ENCODE measurements at regions not wholly inside any gene's neighbourhood (a gene's known extent, or its start where the extent isn't known, plus 50 kb on each side); places are given as distances from the start of the nearest gene placed in this dataset.

DNA sequence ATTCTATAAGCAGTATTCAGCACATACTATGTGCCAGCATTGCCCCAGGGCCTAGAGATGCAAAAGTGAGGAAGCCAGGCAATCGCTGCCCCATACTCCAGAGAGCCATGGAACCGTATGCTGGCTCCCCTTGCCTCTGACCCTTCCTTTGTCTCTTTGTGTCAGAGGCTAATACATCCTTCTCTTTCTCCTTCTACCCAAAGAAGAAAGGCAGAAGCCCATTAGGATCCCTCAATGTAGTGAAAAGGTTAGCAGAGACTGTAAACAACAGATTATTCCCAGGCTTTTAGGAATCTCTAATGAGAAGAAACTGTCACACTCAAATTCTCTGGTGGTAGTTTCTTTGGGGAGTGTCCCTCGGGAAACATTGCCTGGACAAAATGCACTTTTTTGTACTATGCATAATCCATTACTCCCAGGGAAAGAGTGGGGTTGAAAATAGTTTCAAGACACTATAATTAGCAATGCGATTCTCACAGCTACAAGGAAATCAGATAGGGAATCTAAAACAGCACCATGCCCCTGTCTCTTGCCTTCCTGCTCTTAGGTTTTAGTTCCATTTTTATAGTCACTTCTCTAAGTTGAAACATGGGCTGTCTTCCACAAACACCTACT, 325.2 kb upstream of the CNR1 start:
- Mint-ChIP-seq H3K36me3 (no peaks in the 10 kb centered on the region), H3K27ac (no peak overlapping the region), H3K9me3 (no peaks in the 10 kb centered on the region), H3K4me3 (no peak overlapping the region), H3K4me1 (ENCODE audit: low read depth in 2 of 2) (no peaks in the 10 kb centered on the region), H3K27me3 (peaks cover 13 to 20% of the 10 kb centered on the region in 2 donors)
- no peak for ATAC-seq
- DNase-seq (ENCODE audit: low spot score) = no peak

GRCh38 chr6:88490908-88491264, 324.7 kb upstream of the CNR1 start:
- DNase-seq (ENCODE audit: low spot score) (no peak), ATAC-seq (no peak)
- H3K9me3 Mint-ChIP-seq = no peaks in the 10 kb centered on the region
- H3K27me3 Mint-ChIP-seq = peaks cover 12 to 20% of the 10 kb centered on the region in 2 donors
- H3K4me1 Mint-ChIP-seq (ENCODE audit: low read depth in 2 of 2) = no peaks in the 10 kb centered on the region
- H3K36me3 Mint-ChIP-seq = no peaks in the 10 kb centered on the region
- H3K27ac Mint-ChIP-seq = no peak overlapping the region
- no peak overlapping the region for H3K4me3 Mint-ChIP-seq

DNA sequence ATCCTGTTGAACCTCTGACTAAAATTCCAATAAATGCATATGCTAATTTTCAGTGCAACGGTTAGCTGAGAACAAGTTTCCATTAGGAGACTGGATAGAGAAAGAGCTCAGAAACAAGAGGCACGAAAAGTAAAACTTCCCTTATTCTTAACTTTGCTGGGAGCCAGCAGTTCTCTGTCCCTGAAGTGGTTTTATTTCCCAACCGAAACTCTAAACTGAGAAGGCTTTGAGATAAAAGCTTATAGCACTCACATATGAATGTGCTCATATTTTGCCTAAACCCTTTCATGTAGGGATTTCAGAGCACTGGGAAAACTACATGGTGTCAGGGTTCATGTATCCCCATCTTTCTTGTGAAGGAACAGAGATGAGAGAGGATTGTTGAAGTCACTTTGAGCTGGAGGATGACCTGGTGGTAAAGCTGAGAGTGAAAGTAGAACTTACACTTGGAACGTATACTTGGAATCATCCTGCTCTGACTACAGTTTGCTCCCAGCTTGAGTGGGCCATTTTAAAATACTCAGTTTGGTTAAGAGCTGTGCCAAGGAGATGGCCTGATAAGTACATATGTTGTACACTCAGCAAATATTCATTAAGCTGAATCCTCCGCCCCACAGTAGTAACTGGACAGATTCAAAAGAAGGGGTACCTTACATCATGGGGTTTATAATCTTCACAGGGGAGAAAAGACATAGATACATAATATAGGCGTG, 324.2 kb upstream of the CNR1 start:
- H3K27ac Mint-ChIP-seq = no peak overlapping the region
- ATAC-seq (no peak), DNase-seq (ENCODE audit: low spot score) (no peak)
- peaks cover 9 to 20% of the 10 kb centered on the region in 2 donors for H3K27me3 Mint-ChIP-seq
- H3K36me3 Mint-ChIP-seq = no peaks in the 10 kb centered on the region
- no peak overlapping the region for H3K4me3 Mint-ChIP-seq
- H3K9me3 Mint-ChIP-seq = no peaks in the 10 kb centered on the region
- H3K4me1 Mint-ChIP-seq (ENCODE audit: low read depth in 2 of 2) = no peaks in the 10 kb centered on the region

- Mint-ChIP-seq H3K4me3 (no peak overlapping the region), H3K27me3 (peaks cover 5 to 25% of the 10 kb centered on the region in 2 donors), H3K9me3 (peaks cover 11% of the 10 kb centered on the region), H3K4me1 (ENCODE audit: low read depth in 2 of 2) (no peaks in the 10 kb centered on the region), H3K36me3 (no peaks in the 10 kb centered on the region), H3K27ac (no peak overlapping the region)
- DNase-seq (ENCODE audit: low spot score) (no peak), ATAC-seq (no peak)
Measured at GRCh38 chr6:88483424-88483823, 317.3 kb upstream of the CNR1 start.

GRCh38 chr6:88482465-88482864, 316.3 kb upstream of the CNR1 start:
- ATAC-seq (no peak), DNase-seq (ENCODE audit: low spot score) (no peak)
- Mint-ChIP-seq H3K9me3 (peaks cover 11% of the 10 kb centered on the region), H3K27me3 (peaks cover 5 to 25% of the 10 kb centered on the region in 2 donors), H3K27ac (no peak overlapping the region), H3K36me3 (no peaks in the 10 kb centered on the region), H3K4me3 (no peak overlapping the region), H3K4me1 (ENCODE audit: low read depth in 2 of 2) (no peaks in the 10 kb centered on the region)

DNA sequence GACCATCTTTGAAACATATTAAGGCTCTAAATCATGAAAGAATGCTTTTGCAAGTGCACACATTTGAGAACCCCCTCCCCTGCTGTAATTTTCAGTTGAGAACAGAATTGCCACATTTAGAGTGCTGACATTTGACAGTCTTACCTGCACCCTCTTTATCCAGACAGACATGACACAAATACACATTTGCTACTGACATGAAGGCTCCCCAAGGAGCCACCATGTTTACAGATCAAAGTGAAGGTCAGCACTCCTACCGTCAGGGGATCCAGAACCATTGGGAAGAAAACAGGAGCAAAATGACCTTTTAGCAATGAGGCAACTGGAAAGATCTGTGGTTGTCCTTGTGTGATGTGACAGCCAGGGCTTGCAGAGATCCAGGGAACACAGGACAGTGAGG, 315.4 kb upstream of the CNR1 start:
- Mint-ChIP-seq H3K27me3 (peaks cover 5 to 25% of the 10 kb centered on the region in 2 donors), H3K36me3 (no peaks in the 10 kb centered on the region), H3K27ac (no peak overlapping the region), H3K4me3 (no peak overlapping the region), H3K4me1 (ENCODE audit: low read depth in 2 of 2) (no peaks in the 10 kb centered on the region), H3K9me3 (peaks cover 11% of the 10 kb centered on the region)
- ATAC-seq = no peak
- DNase-seq (ENCODE audit: low spot score) = no peak

GRCh38 chr6:88480816-88481215, 314.7 kb upstream of the CNR1 start:
- H3K9me3 Mint-ChIP-seq = peaks cover 11% of the 10 kb centered on the region
- DNase-seq (ENCODE audit: low spot score) (no peak), ATAC-seq (no peak)
- peaks cover 5 to 29% of the 10 kb centered on the region in 2 donors for H3K27me3 Mint-ChIP-seq
- no peaks in the 10 kb centered on the region for H3K36me3 Mint-ChIP-seq
- H3K4me1 Mint-ChIP-seq (ENCODE audit: low read depth in 2 of 2) = no peaks in the 10 kb centered on the region
- H3K27ac Mint-ChIP-seq = no peak overlapping the region
- H3K4me3 Mint-ChIP-seq = no peak overlapping the region

GRCh38 chr6:88477413-88477812, 311.3 kb upstream of the CNR1 start:
- Mint-ChIP-seq H3K36me3 (no peaks in the 10 kb centered on the region), H3K27me3 (peaks cover 6 to 38% of the 10 kb centered on the region in 2 donors), H3K27ac (no peak overlapping the region), H3K4me3 (no peak overlapping the region), H3K4me1 (ENCODE audit: low read depth in 2 of 2) (no peaks in the 10 kb centered on the region), H3K9me3 (peaks cover 8% of the 10 kb centered on the region)
- ATAC-seq (no peak), DNase-seq (ENCODE audit: low spot score) (no peak)

DNA sequence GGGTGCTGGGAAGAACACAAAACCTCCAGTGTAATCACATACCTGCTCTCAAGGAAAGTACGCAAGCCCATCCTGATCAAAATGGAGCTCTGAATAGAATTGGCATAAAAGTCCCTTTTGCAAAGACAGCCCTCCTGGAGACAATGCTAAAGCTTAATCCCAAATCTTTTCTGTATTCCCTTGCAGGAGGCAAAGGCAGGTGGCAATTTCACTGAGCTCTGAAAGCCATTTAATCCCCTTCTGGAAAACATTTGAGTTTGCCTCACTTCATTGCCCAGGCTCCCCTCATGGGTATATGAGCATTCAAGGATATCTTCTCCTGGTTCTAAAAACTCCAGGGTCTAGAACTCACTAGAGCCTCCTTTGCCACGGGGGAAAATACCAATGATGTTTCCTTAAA, 310.2 kb upstream of the CNR1 start:
- H3K27me3 Mint-ChIP-seq = peaks cover 6 to 37% of the 10 kb centered on the region in 2 donors
- H3K4me1 Mint-ChIP-seq (ENCODE audit: low read depth in 2 of 2) = no peaks in the 10 kb centered on the region
- H3K9me3 Mint-ChIP-seq = peaks cover 8% of the 10 kb centered on the region
- ATAC-seq = no peak
- H3K36me3 Mint-ChIP-seq = no peaks in the 10 kb centered on the region
- H3K4me3 Mint-ChIP-seq = no peak overlapping the region
- no peak overlapping the region for H3K27ac Mint-ChIP-seq
- DNase-seq (ENCODE audit: low spot score) = no peak

- Mint-ChIP-seq H3K4me3 (no peak overlapping the region), H3K27ac (no peak overlapping the region), H3K4me1 (ENCODE audit: low read depth in 2 of 2) (no peaks in the 10 kb centered on the region), H3K9me3 (no peaks in the 10 kb centered on the region), H3K36me3 (no peaks in the 10 kb centered on the region), H3K27me3 (peaks cover 4 to 32% of the 10 kb centered on the region in 2 donors)
- DNase-seq (ENCODE audit: low spot score) (no peak), ATAC-seq (no peak)
Measured at GRCh38 chr6:88474720-88475119, 308.6 kb upstream of the CNR1 start.

GRCh38 chr6:88473589-88473988, 307.4 kb upstream of the CNR1 start:
- H3K27me3 Mint-ChIP-seq = peaks cover 4 to 32% of the 10 kb centered on the region in 2 donors
- DNase-seq (ENCODE audit: low spot score) (no peak), ATAC-seq (no peak)
- H3K4me3 Mint-ChIP-seq = no peak overlapping the region
- H3K9me3 Mint-ChIP-seq = no peaks in the 10 kb centered on the region
- H3K27ac Mint-ChIP-seq = no peak overlapping the region
- no peaks in the 10 kb centered on the region for H3K36me3 Mint-ChIP-seq
- no peaks in the 10 kb centered on the region for H3K4me1 Mint-ChIP-seq (ENCODE audit: low read depth in 2 of 2)

- no peak for ATAC-seq
- Mint-ChIP-seq H3K36me3 (no peaks in the 10 kb centered on the region), H3K9me3 (no peaks in the 10 kb centered on the region), H3K4me1 (ENCODE audit: low read depth in 2 of 2) (no peaks in the 10 kb centered on the region), H3K27me3 (peaks cover 4 to 35% of the 10 kb centered on the region in 2 donors), H3K4me3 (no peak overlapping the region), H3K27ac (no peak overlapping the region)
- no peak for DNase-seq (ENCODE audit: low spot score)
Measured at GRCh38 chr6:88472851-88473525, 306.8 kb upstream of the CNR1 start.

DNA sequence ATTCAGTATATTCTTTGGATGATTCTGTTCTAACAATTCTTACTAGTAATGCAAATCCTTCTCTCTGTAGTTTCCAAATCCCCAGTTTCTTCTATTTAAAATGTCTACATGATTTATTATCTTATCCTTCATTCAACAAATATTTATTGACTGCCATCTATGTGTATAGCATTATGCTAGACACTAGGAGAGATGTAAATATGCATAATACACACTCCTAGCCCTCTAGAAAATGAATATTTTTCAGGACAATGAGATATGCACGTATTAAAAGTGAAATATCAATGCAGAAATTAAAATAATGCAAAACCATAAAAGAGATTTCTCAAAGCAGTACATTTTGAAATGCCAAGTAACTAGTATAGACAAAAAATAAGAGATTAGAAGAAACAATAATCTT, 293.5 kb upstream of the CNR1 start:
- Mint-ChIP-seq H3K27ac (no peak overlapping the region), H3K9me3 (no peaks in the 10 kb centered on the region), H3K4me3 (no peak overlapping the region), H3K27me3 (peaks cover 0 to 8% of the 10 kb centered on the region in 2 donors), H3K36me3 (no peaks in the 10 kb centered on the region), H3K4me1 (ENCODE audit: low read depth in 2 of 2) (no peaks in the 10 kb centered on the region)
- ATAC-seq (no peak), DNase-seq (ENCODE audit: low spot score) (no peak)

DNA sequence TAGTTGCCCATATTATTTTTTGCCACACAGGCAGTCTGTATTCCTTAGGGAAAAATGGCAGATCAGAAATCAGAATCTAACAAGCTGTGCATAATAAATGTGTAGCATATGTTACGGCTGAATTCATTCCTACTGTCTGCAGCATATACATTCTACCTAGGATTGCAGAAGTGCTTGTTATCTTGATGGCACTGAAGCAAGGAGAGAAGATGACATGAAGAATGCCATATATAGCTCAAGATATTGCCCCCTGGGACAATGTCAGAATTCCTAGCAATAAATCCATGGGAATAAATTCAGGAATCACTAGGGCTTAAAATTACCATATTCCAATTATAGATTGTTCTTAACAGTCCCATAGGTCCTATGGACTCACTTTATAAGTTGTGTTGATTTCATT, 293.0 kb upstream of the CNR1 start:
- DNase-seq (ENCODE audit: low spot score) (no peak), ATAC-seq (no peak)
- H3K27me3 Mint-ChIP-seq = peaks cover 0 to 8% of the 10 kb centered on the region in 2 donors
- no peak overlapping the region for H3K27ac Mint-ChIP-seq
- H3K4me1 Mint-ChIP-seq (ENCODE audit: low read depth in 2 of 2) = no peaks in the 10 kb centered on the region
- H3K4me3 Mint-ChIP-seq = no peak overlapping the region
- no peaks in the 10 kb centered on the region for H3K9me3 Mint-ChIP-seq
- no peaks in the 10 kb centered on the region for H3K36me3 Mint-ChIP-seq

Data from natural killer cell treated with Interleukin-12 subunit alpha and Interleukin-12 subunit beta and Interleukin-15 and Interleukin-18, amount 100 ng/mL, for 72 hours (primary cell).